GM12874 (cell line): ENCODE measurements at regions not wholly inside any gene's neighbourhood (a gene's known extent, or its start where the extent isn't known, plus 50 kb on each side); places are given as distances from the start of the nearest gene placed in this dataset.

Experiments used
- TF ChIP-seq, protein P1 (sequence below): IDR thresholded peaks from 2 replicates; pipeline ENCODE4 v1.5.1; 2011; ENCODE audit warnings: low read depth, mild to moderate bottlenecking, control low read depth, low read length, moderate library complexity; ENCODE audit not compliant: insufficient read depth

DNA sequence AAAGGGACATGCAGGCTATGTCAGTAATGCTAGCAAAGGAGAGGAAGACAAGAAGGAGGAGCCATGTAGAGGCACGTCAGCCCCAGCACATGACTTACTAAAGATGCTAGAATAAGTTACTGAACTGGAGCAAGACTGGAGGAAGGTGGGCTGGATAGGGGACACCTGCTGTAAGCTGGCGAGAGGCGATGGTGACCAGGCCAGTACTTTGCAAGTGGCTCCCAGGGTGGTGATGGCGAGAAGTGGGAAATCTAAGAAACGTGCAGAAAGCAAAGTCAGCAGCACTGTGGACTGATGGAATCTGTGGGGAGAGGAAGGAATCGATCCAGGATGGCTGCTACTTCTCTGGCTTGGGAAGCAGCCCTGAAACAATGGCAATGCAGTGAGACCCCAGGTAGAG lies 617.1 kb upstream of the ADAMTS16 start:
- TF ChIP-seq, protein P1, sequence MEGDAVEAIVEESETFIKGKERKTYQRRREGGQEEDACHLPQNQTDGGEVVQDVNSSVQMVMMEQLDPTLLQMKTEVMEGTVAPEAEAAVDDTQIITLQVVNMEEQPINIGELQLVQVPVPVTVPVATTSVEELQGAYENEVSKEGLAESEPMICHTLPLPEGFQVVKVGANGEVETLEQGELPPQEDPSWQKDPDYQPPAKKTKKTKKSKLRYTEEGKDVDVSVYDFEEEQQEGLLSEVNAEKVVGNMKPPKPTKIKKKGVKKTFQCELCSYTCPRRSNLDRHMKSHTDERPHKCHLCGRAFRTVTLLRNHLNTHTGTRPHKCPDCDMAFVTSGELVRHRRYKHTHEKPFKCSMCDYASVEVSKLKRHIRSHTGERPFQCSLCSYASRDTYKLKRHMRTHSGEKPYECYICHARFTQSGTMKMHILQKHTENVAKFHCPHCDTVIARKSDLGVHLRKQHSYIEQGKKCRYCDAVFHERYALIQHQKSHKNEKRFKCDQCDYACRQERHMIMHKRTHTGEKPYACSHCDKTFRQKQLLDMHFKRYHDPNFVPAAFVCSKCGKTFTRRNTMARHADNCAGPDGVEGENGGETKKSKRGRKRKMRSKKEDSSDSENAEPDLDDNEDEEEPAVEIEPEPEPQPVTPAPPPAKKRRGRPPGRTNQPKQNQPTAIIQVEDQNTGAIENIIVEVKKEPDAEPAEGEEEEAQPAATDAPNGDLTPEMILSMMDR, result no peak

DNA sequence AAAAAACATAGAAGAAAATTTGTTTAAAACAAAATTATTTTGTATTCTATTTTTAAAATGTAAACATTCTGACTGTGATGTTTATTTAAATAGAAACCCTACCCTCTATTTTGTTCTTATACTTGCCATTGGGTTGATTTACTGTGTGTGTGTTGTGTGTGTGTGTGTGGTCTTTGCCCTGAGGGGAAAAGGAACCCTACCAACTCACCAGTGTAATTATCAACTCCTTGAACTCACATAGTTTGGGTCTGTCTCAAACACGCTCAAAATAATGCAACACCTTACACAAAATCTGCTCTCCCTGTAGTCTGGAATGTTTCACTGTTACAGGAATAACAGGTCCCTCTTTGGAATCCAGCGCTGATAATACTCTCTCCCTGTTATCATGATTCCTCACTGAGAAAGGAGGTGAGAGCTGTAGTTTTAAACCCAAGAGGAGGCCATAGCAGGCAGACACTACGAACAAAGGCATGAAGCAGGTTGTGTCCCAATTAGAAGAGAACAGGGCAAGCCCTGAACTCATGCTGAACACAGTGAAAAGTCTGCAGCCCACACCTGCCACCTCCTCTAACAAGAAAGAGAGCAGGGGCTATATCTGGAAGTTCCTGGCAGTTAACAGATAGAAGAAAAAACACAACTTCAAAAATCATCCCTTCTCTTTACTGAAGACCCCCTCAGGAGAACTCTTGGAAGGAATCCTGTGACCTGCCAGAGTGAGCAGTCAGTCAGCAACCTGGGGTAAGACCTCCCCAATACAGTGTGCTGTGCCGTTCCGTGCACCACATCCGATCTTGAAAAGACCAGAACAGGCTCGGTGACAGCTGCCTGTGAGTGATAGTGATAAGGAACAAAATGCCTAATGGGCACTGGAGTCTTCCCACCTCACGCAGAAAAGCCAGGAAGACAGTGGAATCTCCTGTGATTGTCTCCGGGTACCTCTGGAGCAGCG lies 608.1 kb upstream of the ADAMTS16 start:
- TF ChIP-seq, protein P1, result no peak

DNA sequence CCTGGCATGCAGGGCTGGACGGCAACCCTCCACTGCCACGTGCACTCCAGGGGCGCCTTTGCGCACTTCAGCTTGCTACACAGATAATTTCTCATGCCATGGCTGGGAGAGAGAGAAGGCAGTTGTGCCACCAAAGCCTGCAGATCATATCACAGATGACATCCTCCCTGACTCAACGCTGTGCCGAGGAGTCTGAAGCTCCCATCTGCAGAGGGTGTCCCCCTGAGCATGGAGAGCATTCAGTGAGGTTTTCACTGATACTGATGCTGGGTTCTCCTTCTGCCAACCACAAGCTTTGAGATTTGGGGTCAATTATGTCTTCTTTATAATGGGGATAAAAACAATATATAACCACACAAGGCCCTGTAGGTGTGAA lies 607.4 kb upstream of the ADAMTS16 start:
- TF ChIP-seq, protein P1, result no peak

DNA sequence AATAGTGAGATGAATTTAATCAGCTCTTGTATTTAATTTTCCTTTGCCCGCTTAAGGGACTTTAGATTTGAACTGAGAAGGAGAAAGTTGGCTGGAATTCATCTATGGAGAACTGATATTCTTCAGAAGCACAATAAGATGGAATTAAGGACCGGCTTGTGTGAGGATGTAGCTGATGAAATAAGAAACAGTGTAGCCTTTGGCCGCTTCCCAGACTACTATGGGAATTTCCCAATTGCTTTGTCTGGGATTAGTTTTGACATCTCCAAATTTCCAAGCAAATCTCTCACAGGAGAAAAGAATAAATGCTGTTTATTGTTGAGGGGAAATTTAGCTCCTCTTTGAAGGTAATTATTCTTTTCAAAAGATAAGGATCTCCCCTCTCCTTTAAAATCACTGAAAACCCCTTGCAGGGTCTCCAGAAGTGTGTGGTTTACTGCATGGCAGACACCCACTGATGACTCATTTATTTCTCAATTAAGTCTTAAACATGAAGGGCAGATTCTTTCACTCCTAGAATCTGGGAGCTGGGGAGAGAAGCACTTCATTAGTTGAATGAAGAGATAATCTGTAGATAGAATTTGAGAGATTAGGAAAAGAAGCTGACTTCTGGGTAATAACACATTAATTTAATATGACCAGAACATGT lies 606.5 kb upstream of the ADAMTS16 start:
- TF ChIP-seq, protein P1, result no peak

DNA sequence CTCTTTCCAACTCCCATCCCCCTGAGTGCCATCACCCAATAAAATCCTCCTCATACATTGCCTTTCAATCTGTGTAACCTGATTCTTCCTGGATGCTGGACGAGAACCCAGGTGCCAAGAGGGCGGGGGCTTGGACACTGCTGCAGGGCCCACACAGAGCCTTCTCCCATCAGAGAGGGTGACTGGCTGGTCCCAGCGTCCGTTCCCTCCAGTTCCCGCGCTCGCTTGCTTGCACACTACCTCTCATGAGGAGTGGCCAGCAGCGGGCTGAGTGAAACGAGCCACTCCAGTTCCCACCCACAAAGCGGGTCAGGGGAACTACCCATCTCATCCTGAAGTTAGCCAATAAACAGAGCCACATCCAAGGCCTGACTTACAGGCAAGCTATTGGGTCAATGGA lies 602.6 kb upstream of the ADAMTS16 start:
- TF ChIP-seq, protein P1, result no peak

DNA sequence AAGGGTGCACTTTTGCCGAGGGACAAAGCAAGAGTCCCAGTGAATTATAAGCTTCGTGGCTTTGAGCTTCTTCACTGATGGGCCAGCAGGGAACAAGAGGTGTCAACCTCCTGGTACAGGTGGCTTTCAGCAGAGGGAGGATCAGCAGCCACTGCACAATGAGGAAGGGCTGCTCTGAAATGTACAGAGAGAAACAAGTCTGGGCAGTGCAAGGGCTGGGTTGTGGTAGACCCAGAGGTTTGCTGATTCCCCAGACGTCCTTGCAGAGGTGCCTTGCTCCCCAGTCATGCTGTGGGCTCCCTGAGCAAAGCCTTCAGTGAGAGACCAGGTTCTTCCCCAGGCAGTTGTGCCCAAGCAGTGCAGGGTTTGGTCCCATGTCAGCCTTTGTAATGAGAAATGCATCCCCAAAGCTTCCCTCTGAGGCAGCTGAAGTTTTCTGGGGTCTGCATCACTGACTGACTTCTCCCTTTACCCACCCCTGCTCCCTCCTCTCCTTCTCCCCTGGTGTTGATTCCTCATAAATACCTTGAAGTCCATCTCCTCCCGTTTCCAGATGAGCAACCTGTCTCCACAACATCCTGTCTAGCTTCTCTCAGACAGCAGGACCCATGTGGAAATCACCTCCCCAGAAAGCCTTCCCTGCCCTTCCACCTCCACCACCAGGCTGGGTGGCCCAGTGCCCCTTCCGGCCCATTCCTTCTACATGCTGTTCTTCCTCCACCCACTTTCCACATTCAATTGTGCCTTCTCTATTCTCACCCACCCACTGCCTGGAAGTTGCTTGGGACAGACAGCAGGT lies 599.6 kb upstream of the ADAMTS16 start:
- TF ChIP-seq, protein P1, result no peak

DNA sequence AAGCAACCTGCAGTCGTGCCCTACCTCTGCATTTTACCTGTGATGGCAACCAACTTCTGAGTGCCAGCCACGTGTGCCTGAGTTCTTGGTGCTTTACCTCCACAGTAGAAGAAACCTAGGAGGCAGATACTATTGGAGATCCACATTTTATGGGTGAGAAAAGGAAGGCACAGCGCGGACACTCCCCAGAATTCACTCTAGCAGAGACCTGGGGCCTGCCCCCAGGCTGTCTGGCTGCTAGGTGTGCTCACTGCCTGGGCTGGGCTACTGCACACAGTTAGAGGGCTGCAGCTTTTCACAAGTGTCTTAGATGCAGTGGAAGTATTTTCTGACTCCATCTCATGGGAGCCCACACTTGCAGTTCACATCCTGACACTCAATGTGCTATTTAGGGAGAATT lies 598.8 kb upstream of the ADAMTS16 start:
- TF ChIP-seq, protein P1, result no peak
